Prostate gland (tissue), 2 donors: ENCODE measurements at regions not wholly inside any gene's neighbourhood (a gene's known extent, or its start where the extent isn't known, plus 50 kb on each side); places are given as distances from the start of the nearest gene placed in this dataset.

Experiments
- CTCF ChIP-seq, 4 experiments: fragments of 200-600 bp in 2 of 4; fragments of 450-650 bp in 2 of 4; sonication (generic) in 2 of 4; IDR thresholded peaks; 1 replicate in 3 of 4; 2 replicates in 1 of 4; pipeline ENCODE4 v1.5.1; 2016 to 2019; ENCODE audit warnings: antibody characterized with exemption in 4 of 4, mild to moderate bottlenecking in 2 of 4, moderate library complexity in 2 of 4
- POLR2AphosphoS5 ChIP-seq: sonication (generic); formaldehyde crosslinking; IDR thresholded peaks from one replicate; pipeline ENCODE4 v1.6.1; 2017; ENCODE audit warnings: antibody characterized with exemption

GRCh38 chr2:88855620-88856408, 164.3 kb downstream of the RPIA start:
- TF ChIP-seq CTCF (IDR thresholded peaks at IDR 0.05) (no peak), POLR2AphosphoS5 (no peak)
